Spleen (tissue), 7 donors: ENCODE measurements at regions not wholly inside any gene's neighbourhood (a gene's known extent, or its start where the extent isn't known, plus 50 kb on each side); places are given as distances from the start of the nearest gene placed in this dataset.

ENCODE experiments used
- CTCF ChIP-seq, 11 experiments: fragments of 200-600 bp in 7 of 11; fragments of 450-650 bp in 4 of 11; sonication (generic) in 4 of 11; IDR thresholded peaks in 8 of 11; conservative IDR thresholded peaks in 3 of 11; 1 replicate in 7 of 11; 2 replicates in 4 of 11; pipeline versions ENCODE4 v1.4.0 to v1.8.0; 2016 to 2021; ENCODE audit warnings: antibody characterized with exemption in 11 of 11, inconsistent platforms in 4 of 11, mild to moderate bottlenecking in 1 of 11
- POLR2A ChIP-seq, 3 donors: fragments of 450-650 bp; IDR thresholded peaks; one replicate each; pipeline ENCODE4 v1.5.1; 2017; ENCODE audit warnings: antibody characterized with exemption in 3 of 3, mild to moderate bottlenecking in 1 of 3
- POLR2AphosphoS5 ChIP-seq, 3 donors: sonication (generic); formaldehyde crosslinking; IDR thresholded peaks; one replicate each; pipeline ENCODE4 v1.5.1; 2017; ENCODE audit warnings: antibody characterized with exemption in 3 of 3
- donor health status: DM: no; HTN: no; CAD: no; lungs with moderate emphysema.
- donor health status: DM: no; HTN: no; CAD: no.
- donor health status: DM: no; HTN: no; CAD: no.

GRCh38 chr10:3486346-3487065 lies 298.5 kb downstream of the KLF6 start:
- TF ChIP-seq POLR2AphosphoS5 (IDR thresholded peaks at IDR 0.05) (no peak), CTCF (IDR thresholded peaks at IDR 0.05 in 8 of 11, conservative IDR thresholded peaks at IDR 0.05 in 3 of 11) (no peak), POLR2A (IDR thresholded peaks at IDR 0.05) (no peak)
